Activated naive CD4-positive, alpha-beta T cell treated with anti-CD3 and anti-CD28 coated beads for 36 hours (primary cell): ENCODE measurements at regions not wholly inside any gene's neighbourhood (a gene's known extent, or its start where the extent isn't known, plus 50 kb on each side); places are given as distances from the start of the nearest gene placed in this dataset.

ENCODE experiments used
- CTCF ChIA-PET: fragments of 350-600 bp; sonication (Branson Sonifier 250); formaldehyde crosslinking; loops from one replicate; lab custom pipeline; 2021; ENCODE audit warnings: antibody characterized with exemption; lab: Charles Lee
- DNase-seq: peaks from one replicate; pipeline ENCODE4 v3.0.0-alpha.2; 2020
- H3K27ac Mint-ChIP-seq: one replicate; pipeline ENCODE4 v1.8.0; 2021; ENCODE audit warnings: mild to moderate bottlenecking, mixed read lengths
- H3K27me3 Mint-ChIP-seq: one replicate; pipeline ENCODE4 v1.8.0; 2021; ENCODE audit warnings: low read depth, mixed read lengths
- H3K36me3 Mint-ChIP-seq: one replicate; pipeline ENCODE4 v1.8.0; 2021; ENCODE audit warnings: low read depth, mixed read lengths
- H3K4me1 Mint-ChIP-seq: one replicate; pipeline ENCODE4 v1.8.0; 2021; ENCODE audit warnings: low read depth, mixed read lengths
- H3K4me3 Mint-ChIP-seq: one replicate; pipeline ENCODE4 v1.8.0; 2021; ENCODE audit warnings: mild to moderate bottlenecking, moderate library complexity, mixed read lengths
- H3K9me3 Mint-ChIP-seq: one replicate; pipeline ENCODE4 v1.8.0; 2021; ENCODE audit warnings: mixed read lengths
- intact Hi-C: fragments of 100-400 bp; cut with micrococcal nuclease; formaldehyde crosslinking; loops from one replicate; pipeline ENCODE4 v1.15.1; 2023

DNA sequence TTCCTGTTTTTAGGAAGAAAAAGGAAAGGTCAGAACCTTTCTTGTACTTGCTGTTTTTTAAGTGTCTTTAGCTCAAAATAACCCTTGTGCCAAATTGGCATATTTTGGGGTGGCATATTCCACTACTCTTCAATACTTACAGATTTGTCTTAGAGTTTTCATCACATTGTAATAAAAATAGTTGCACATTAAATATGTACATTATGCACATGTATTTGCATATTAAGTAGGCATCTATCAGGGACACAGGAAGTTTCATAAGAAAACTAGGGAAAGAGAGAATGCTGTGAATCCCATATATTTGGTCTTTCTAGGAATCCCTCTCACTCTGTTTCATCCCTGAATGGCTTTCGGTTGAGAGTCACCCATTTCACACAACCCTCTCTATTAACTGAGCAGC, 139.6 kb downstream of the LARP7 start:
- CTCF ChIA-PET: interaction anchor here (0.6 to 1.8 kb wide), 8 partner anchors 10 to 161 kb away, joined by 3 to 7 read pairs (median 4); no protein-coding TSS in a partner anchor
- no peak overlapping the region for H3K4me3 Mint-ChIP-seq
- no peak for DNase-seq
- no peak overlapping the region for H3K27ac Mint-ChIP-seq
- no peaks in the 10 kb centered on the region for H3K9me3 Mint-ChIP-seq
- H3K36me3 Mint-ChIP-seq: no peaks in the 10 kb centered on the region
- H3K27me3 Mint-ChIP-seq: no peaks in the 10 kb centered on the region
- intact Hi-C loops: no loop called here
- no peaks in the 10 kb centered on the region for H3K4me1 Mint-ChIP-seq

DNA sequence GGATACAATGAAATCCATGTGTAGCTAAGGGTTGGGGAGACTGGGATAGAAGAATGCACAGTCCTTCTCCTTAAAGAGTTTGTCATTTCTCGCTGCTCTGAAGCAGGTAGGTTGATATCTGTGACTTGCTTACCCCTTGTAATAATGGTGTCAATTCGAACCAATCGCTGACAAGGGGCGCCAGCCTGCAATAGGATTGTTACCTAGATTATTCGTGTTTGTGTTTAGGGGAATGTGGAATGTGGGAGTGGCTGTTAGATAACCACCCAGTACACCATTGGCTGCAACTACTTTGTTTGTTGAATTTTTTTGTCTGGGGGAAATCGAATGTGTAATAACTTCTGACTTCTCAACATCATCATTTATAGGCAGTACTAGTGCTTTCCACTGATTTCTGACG, 141.6 kb downstream of the LARP7 start:
- no peaks in the 10 kb centered on the region for H3K4me1 Mint-ChIP-seq
- H3K36me3 Mint-ChIP-seq: no peaks in the 10 kb centered on the region
- no peak overlapping the region for H3K4me3 Mint-ChIP-seq
- H3K27me3 Mint-ChIP-seq: no peaks in the 10 kb centered on the region
- DNase-seq: no peak
- H3K27ac Mint-ChIP-seq: no peak overlapping the region
- intact Hi-C loops: no loop called here
- CTCF ChIA-PET: no interaction called here
- no peaks in the 10 kb centered on the region for H3K9me3 Mint-ChIP-seq

DNA sequence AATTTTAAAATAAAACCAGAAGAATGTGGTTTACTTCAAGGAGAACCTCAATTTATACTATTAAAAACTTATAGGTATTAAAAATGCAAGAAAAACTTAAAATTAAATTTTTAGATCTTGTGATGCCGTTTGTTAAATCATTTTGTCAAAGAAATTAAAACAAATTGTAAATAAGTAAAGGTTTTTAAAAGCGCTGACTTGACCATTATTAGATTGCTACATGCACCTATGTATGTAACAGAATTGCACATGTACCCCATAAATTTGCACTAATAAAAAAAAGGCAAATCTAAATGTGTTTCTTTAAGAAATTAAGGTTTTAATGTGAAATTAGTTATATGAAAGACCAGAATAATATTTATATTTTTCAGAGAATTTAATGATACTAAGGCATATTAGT, 156.1 kb downstream of the LARP7 start:
- Mint-ChIP-seq H3K27ac (no peak overlapping the region), H3K4me1 (no peaks in the 10 kb centered on the region), H3K9me3 (no peaks in the 10 kb centered on the region), H3K36me3 (no peaks in the 10 kb centered on the region), H3K4me3 (no peak overlapping the region), H3K27me3 (peaks cover 12% of the 10 kb centered on the region)
- DNase-seq: no peak
- CTCF ChIA-PET: no interaction called here
- intact Hi-C loops: no loop called here

DNA sequence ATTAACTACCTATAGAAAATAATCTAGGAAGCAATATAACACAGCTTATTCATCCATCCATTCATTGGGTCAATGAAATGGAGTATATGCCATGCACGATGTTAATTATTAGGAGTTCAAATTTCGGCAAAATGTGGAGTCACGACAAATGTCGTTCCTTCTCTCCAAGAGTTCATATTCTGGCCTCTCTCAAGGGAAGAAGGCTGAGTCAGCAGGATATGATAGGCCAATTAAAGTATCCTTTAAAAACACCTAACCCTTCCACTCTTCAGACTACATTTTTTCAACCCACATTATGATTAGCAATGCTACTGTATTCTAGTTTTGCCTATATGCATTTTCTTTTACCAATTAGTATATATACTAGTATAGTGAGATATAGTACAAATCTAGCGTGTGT, 163.1 kb downstream of the LARP7 start:
- no peak for DNase-seq
- CTCF ChIA-PET: no interaction called here
- H3K27ac Mint-ChIP-seq: no peak overlapping the region
- H3K27me3 Mint-ChIP-seq: peaks cover 5% of the 10 kb centered on the region
- no peak overlapping the region for H3K4me3 Mint-ChIP-seq
- H3K4me1 Mint-ChIP-seq: no peaks in the 10 kb centered on the region
- no peaks in the 10 kb centered on the region for H3K36me3 Mint-ChIP-seq
- intact Hi-C loops: no loop called here
- H3K9me3 Mint-ChIP-seq: no peaks in the 10 kb centered on the region

DNA sequence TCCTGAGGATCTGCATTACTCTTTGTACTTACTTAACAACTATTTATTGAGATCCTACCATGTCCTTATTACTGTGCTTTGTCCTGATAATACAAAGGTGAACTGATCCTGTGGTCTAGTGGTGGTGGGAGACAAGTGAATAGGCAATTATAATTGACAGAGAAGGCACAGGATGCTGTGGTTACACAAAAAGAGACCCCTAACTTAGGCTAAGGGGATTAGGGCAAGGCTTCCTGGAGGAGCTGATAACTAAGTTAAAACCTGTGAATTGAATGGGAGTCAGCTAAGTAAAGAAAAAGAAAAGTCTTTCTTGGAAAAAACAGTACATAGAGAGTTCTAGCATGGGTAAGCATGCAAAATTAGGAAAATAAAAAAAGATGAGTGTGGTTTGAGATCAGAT, 164.4 kb downstream of the LARP7 start:
- H3K36me3 Mint-ChIP-seq: no peaks in the 10 kb centered on the region
- intact Hi-C loops: no loop called here
- no peak for DNase-seq
- H3K9me3 Mint-ChIP-seq: no peaks in the 10 kb centered on the region
- H3K4me1 Mint-ChIP-seq: no peaks in the 10 kb centered on the region
- CTCF ChIA-PET: no interaction called here
- peaks cover 3% of the 10 kb centered on the region for H3K27me3 Mint-ChIP-seq
- H3K4me3 Mint-ChIP-seq: no peak overlapping the region
- no peak overlapping the region for H3K27ac Mint-ChIP-seq

DNA sequence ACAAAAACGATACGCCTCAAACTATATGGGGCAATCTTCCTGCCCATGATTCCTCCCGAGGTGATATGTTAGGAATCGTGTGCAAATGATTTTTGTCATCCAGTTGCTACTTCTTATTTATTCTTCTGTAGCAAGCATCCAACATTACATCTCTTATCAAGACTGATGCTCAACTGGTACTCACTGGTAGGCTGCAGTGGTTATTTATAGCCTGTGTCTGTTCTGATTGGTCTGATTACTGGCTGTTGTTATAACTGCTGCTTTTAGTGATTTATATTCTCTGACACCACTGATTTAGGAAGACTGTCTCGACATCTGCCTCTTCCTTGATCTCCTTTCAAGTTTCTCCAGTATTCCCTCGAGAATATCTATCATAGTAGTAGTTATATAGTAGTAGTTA, 165.8 kb downstream of the LARP7 start:
- Mint-ChIP-seq H3K27ac (no peak overlapping the region), H3K4me1 (no peaks in the 10 kb centered on the region), H3K27me3 (peaks cover 3% of the 10 kb centered on the region), H3K36me3 (no peaks in the 10 kb centered on the region), H3K4me3 (no peak overlapping the region), H3K9me3 (no peaks in the 10 kb centered on the region)
- intact Hi-C loops: no loop called here
- no peak for DNase-seq
- CTCF ChIA-PET: no interaction called here

DNA sequence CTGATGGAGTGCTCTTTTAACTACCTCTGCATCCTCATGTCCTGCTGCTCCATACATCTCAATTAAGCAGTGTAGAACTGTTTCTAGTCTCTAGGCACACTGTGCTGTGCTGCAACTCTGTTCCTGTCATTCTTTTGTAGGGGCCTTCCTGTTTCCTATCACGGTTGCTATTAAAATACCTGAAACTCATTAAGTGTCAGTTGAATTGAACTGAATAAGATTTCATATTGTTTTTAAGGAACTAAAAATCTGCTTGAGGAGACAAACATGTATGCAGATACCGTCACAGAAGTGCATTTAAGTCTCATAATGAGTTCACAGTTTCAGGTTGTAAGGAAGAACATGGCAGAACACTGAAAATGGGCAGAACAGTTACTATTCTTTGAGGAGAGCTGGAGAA, 170.1 kb downstream of the LARP7 start:
- no peaks in the 10 kb centered on the region for H3K36me3 Mint-ChIP-seq
- H3K27me3 Mint-ChIP-seq: peaks cover 3% of the 10 kb centered on the region
- H3K9me3 Mint-ChIP-seq: no peaks in the 10 kb centered on the region
- intact Hi-C loops: no loop called here
- no peak overlapping the region for H3K4me3 Mint-ChIP-seq
- no peak for DNase-seq
- CTCF ChIA-PET: interaction anchor here (0.8 kb wide), 1 partner anchor 44 kb away, joined by 4 read pairs; no protein-coding TSS in a partner anchor
- no peak overlapping the region for H3K27ac Mint-ChIP-seq
- H3K4me1 Mint-ChIP-seq: no peaks in the 10 kb centered on the region

DNA sequence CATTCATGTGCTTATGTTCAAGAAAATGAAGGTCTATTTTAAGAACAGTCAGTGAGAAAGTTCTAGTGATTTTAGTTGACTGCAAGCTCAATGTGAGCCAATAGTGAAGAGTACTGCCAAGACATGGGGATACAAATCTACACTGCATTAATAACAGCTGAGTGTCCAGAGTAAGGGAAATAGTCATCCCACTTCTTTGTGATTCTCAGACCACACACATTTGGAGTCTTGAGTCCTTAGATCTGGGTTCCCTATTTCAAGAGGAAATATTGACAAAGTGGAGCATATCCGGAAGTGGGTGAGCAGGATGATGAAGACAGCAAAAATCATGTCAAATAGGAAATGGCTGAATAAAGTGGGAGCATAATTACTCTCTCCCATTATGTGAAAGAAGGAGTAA, 171.1 kb downstream of the LARP7 start:
- Mint-ChIP-seq H3K4me3 (no peak overlapping the region), H3K27ac (no peak overlapping the region), H3K9me3 (no peaks in the 10 kb centered on the region), H3K27me3 (peaks cover 3% of the 10 kb centered on the region), H3K4me1 (no peaks in the 10 kb centered on the region), H3K36me3 (no peaks in the 10 kb centered on the region)
- DNase-seq: no peak
- CTCF ChIA-PET: interaction anchor here (0.8 kb wide), 1 partner anchor 45 kb away, joined by 4 read pairs; no protein-coding TSS in a partner anchor
- intact Hi-C loops: no loop called here

DNA sequence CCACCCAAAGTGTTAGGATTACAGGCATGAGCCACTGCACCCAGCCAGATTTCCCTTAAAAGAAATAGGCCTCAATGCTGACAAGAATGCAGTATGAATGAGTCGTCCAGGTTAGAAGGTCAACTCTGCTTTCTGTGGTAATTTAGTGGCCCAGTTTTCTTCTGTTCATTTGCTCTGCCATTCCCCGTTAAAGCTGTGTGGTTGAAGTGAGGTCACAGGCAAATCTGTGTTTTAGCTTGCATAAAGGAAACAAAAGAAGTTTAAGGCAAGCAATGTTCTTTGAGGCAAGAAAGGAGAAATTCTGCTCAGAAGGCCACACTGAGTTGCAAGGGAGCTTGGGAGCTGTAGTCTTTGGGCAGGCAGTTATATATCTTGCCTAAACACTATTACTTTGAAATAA, 176.8 kb downstream of the LARP7 start:
- Mint-ChIP-seq H3K4me3 (no peak overlapping the region), H3K9me3 (no peaks in the 10 kb centered on the region), H3K36me3 (no peaks in the 10 kb centered on the region), H3K4me1 (peaks cover 12% of the 10 kb centered on the region), H3K27me3 (peaks cover 17% of the 10 kb centered on the region), H3K27ac (no peak overlapping the region)
- intact Hi-C loops: no loop called here
- CTCF ChIA-PET: interaction anchor here (1.0 to 1.1 kb wide), 2 partner anchors 40 to 64 kb away, joined by 3 read pairs; no protein-coding TSS in a partner anchor
- DNase-seq: peak; percentile 15

DNA sequence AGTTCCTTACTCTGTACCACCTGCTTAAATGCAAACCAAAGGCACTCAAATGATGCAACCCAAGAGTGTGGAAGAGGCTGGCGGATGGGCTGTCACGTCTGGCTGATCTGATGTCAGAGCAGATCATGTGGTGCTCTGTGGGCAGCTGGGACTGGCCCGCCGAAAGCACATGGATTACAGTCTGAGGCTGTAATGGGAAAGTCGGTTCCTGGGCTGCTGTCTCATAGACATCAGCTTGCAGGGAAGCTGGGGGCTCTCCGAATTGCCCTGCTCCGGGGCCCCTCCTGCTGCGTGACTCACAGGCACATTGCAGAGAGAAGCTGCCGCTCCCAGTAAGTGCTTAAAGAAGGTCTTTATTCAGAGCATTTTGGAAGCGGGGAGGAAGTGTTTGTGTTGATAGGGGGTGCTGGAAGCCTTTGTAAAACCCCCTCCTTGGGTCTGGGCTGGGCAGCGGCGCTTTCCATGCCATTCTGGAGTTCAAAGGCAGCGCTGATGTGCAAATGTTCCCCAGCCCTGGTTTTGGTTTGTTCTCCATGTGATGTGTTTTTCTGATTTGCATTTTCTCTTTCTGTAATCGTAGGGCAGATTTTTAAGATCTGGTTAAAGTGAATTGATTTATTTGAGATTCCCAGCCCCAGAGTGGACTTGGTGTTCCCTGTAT, 181.1 kb downstream of the LARP7 start:
- peak overlapping the region; percentile 79 for H3K4me3 Mint-ChIP-seq
- H3K4me1 Mint-ChIP-seq: peaks cover 15% of the 10 kb centered on the region
- H3K27me3 Mint-ChIP-seq: peaks cover 36% of the 10 kb centered on the region
- peak; percentile 88 for DNase-seq
- H3K9me3 Mint-ChIP-seq: no peaks in the 10 kb centered on the region
- H3K27ac Mint-ChIP-seq: peak overlapping the region; percentile 62
- no peaks in the 10 kb centered on the region for H3K36me3 Mint-ChIP-seq
- CTCF ChIA-PET: interaction anchor here (0.6 to 1.8 kb wide), 4 partner anchors 56 to 538 kb away, joined by 3 to 6 read pairs (median 4); no protein-coding TSS in a partner anchor
- intact Hi-C loops: loop anchor here (1.0 to 5.0 kb wide), 9 partner anchors 51 to 944 kb away; partner anchors contain the start of genes CAMK2D, FAM241A and LARP7

DNA sequence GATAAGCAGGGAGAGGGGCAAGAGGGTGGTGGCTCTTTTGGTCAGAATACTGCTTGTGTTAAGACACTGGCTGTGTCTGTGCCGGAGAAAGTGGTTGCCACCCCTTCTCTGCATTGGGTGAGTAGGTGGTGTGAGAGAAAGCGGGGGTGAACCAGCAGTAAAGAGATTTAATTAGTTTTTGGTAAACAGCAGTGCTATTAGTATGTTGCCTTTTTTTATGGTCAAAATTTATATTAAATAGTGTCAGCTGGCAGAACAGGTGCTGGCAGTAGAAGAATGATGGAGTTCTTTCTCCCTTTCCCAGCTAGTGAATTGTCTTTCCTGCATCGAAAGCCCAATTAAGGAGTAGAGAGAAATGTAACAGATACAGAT, 181.6 kb downstream of the LARP7 start:
- Mint-ChIP-seq H3K4me1 (peaks cover 15% of the 10 kb centered on the region), H3K4me3 (peak overlapping the region; percentile 79), H3K27me3 (peaks cover 36% of the 10 kb centered on the region), H3K27ac (peak overlapping the region; percentile 62), H3K36me3 (no peaks in the 10 kb centered on the region), H3K9me3 (no peaks in the 10 kb centered on the region)
- CTCF ChIA-PET: no interaction called here
- intact Hi-C loops: loop anchor here (1.0 to 5.0 kb wide), 9 partner anchors 52 to 944 kb away; partner anchors contain the start of genes CAMK2D, FAM241A and LARP7
- DNase-seq: peak; percentile 14

DNA sequence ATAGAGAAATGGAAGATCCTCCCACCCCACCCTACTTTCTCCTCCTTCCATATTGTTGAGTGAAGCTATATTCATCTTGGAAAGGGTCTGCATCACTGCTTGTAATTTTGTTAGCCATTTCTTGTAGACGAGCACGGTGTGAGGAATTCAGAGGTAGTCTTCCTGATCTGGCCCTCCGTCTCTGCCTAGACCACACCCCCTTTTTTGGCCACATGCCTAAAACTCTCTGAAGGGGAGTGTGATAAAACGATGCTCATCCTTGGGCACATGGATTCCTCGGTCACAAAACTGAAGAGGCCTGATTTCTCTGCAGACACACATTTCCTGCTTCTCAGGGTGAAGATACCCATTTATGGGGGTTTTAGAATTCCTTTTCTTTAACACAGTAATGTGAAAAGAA, 182.8 kb downstream of the LARP7 start:
- Mint-ChIP-seq H3K36me3 (no peaks in the 10 kb centered on the region), H3K9me3 (no peaks in the 10 kb centered on the region), H3K4me1 (peaks cover 15% of the 10 kb centered on the region), H3K27ac (no peak overlapping the region), H3K4me3 (no peak overlapping the region), H3K27me3 (peaks cover 36% of the 10 kb centered on the region)
- intact Hi-C loops: loop anchor here (2.0 to 5.0 kb wide), 6 partner anchors 53 to 943 kb away; partner anchors contain the start of genes CAMK2D and FAM241A
- CTCF ChIA-PET: interaction anchor here (0.5 kb wide), 1 partner anchor 53 kb away, joined by 3 read pairs; no protein-coding TSS in a partner anchor
- DNase-seq: no peak

DNA sequence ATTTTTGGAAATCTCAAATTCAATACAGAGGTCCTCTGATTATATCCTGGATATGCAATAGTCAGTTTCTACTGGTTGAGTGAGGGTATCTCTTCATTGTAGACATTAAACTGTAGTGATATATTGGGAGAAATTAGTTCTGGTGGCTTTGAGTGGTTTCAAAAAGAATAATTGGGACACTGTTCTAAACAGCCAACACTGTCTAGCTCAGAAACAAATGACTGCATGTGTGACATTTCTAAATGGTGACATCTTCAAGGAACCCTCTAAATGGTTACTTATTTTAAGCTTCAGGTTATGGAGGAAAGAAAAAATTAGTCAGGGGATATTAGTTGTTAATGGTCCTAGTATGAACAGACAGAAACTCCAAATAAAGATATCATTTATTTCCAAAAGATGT, 186.2 kb downstream of the LARP7 start:
- CTCF ChIA-PET: no interaction called here
- Mint-ChIP-seq H3K27ac (no peak overlapping the region), H3K36me3 (no peaks in the 10 kb centered on the region), H3K4me1 (peaks cover 9% of the 10 kb centered on the region), H3K9me3 (no peaks in the 10 kb centered on the region), H3K27me3 (peaks cover 28% of the 10 kb centered on the region), H3K4me3 (no peak overlapping the region)
- intact Hi-C loops: no loop called here
- DNase-seq: no peak
